ENCODE measurements at regions not wholly inside any gene's neighbourhood (a gene's known extent, or its start where the extent isn't known, plus 50 kb on each side); places are given as distances from the start of the nearest gene placed in this dataset.

- no peak overlapping the region for H3K4me3 ChIP-seq (ENCODE audit: low read depth, low read length)
- no peak for DNase-seq (ENCODE audit: low read depth)
- TF ChIP-seq CTCF (conservative IDR thresholded peaks at IDR 0.05; ENCODE audit: low read depth, low read length), result no peak
These were observed 236.6 kb upstream of the TLE3 start for GRCh38 chr15:70334286-70334685.

- no peak for DNase-seq (ENCODE audit: low read depth)
- no peak for TF ChIP-seq CTCF (conservative IDR thresholded peaks at IDR 0.05; ENCODE audit: low read depth, low read length)
- no peak overlapping the region for H3K4me3 ChIP-seq (ENCODE audit: low read depth, low read length)
These were observed 231.5 kb upstream of the TLE3 start for GRCh38 chr15:70329179-70329578.

- H3K4me3 ChIP-seq (ENCODE audit: low read depth, low read length), result no peak overlapping the region
- DNase-seq (ENCODE audit: low read depth), result no peak
- TF ChIP-seq CTCF (conservative IDR thresholded peaks at IDR 0.05; ENCODE audit: low read depth, low read length), result no peak
These were observed 231.0 kb upstream of the TLE3 start for GRCh38 chr15:70328679-70329115.

- H3K4me3 ChIP-seq (ENCODE audit: low read depth, low read length), result no peak overlapping the region
- no peak for TF ChIP-seq CTCF (conservative IDR thresholded peaks at IDR 0.05; ENCODE audit: low read depth, low read length)
- no peak for DNase-seq (ENCODE audit: low read depth)
These were observed 230.3 kb upstream of the TLE3 start for GRCh38 chr15:70327856-70328678.

- TF ChIP-seq CTCF (conservative IDR thresholded peaks at IDR 0.05; ENCODE audit: low read depth, low read length), result no peak
- no peak for DNase-seq (ENCODE audit: low read depth)
- no peak overlapping the region for H3K4me3 ChIP-seq (ENCODE audit: low read depth, low read length)
These were observed 229.7 kb upstream of the TLE3 start for GRCh38 chr15:70327328-70327855.

GRCh38 chr15:70324001-70324974, 226.6 kb upstream of the TLE3 start:
- TF ChIP-seq CTCF (conservative IDR thresholded peaks at IDR 0.05; ENCODE audit: low read depth, low read length), result no peak
- H3K4me3 ChIP-seq (ENCODE audit: low read depth, low read length), result no peak overlapping the region
- DNase-seq (ENCODE audit: low read depth), result no peak
